ENCODE measurements at regions not wholly inside any gene's neighbourhood (a gene's known extent, or its start where the extent isn't known, plus 50 kb on each side); places are given as distances from the start of the nearest gene placed in this dataset.

DNA sequence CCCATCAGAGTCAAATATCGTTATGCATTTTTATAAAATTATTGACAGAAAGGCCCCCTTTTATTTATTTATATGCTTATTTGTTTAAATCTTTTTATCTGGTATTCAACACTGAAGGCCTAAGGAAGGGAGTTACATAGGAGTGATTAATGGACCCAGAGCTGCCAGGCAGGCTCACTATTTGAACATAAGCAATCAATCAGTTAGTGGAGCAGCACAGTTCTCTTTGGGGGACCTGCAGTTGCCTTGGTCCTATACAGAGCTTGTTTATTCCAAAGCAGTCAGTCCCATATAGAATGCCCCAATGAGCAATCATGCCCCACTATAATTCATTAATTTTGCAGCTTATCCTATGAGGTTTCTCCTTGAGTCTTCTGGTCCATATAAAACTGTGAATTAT is 389.4 kb upstream of the GOT2 start:
- Histone ChIP-seq H3K27ac (ENCODE audit: low read depth, low read length) (no peak overlapping the region), H3K4me2 (ENCODE audit: low read depth, low read length, poor library complexity, severe bottlenecking) (no peak overlapping the region), H3F3A (ENCODE audit: insufficient read depth) (no peaks in the 10 kb centered on the region), H3K36me3 (ENCODE audit: low read length) (no peaks in the 10 kb centered on the region), H3K9ac (ENCODE audit: low read length) (no peak overlapping the region), H3K4me3 (ENCODE audit: insufficient read depth, low read length, poor library complexity, severe bottlenecking) (no peak overlapping the region), H3K9me2 (replicated peaks; ENCODE audit: insufficient read depth, low read length) (no peaks in the 10 kb centered on the region), H3K79me2 (ENCODE audit: insufficient read depth, low read length) (no peaks in the 10 kb centered on the region), H3K27me3 (ENCODE audit: low read length) (no peaks in the 10 kb centered on the region), H2AFZ (ENCODE audit: low read depth, low read length, severe bottlenecking) (no peak overlapping the region), H3K9me3 (ENCODE audit: insufficient read depth, low read length) (no peaks in the 10 kb centered on the region), H4K20me1 (ENCODE audit: low read depth, low read length) (no peaks in the 10 kb centered on the region)
- no peak for TF ChIP-seq CTCF (IDR thresholded peaks at IDR 0.05; ENCODE audit: insufficient read depth, low read length, poor library complexity, severe bottlenecking)
- no peak for TF ChIP-seq EZH2phosphoT487 (conservative IDR thresholded peaks at IDR 0.05; ENCODE audit: low read length)

DNA sequence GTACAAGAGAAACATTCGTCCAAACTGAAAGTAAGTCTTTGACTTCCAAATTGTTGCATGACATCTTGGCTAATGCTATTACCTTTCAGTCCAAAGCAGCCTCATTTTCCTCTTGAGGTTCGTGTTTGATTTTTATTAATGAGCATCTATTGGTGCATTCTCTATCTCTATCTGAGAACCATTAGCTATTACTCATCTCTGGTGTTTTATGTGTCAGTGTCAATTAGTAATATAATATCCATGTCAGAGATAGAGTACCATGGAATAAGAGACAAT is 388.1 kb upstream of the GOT2 start:
- no peaks in the 10 kb centered on the region for H3K27me3 ChIP-seq (ENCODE audit: low read length)
- H2AFZ ChIP-seq (ENCODE audit: low read depth, low read length, severe bottlenecking) = no peak overlapping the region
- no peaks in the 10 kb centered on the region for H3K36me3 ChIP-seq (ENCODE audit: low read length)
- H3K4me2 ChIP-seq (ENCODE audit: low read depth, low read length, poor library complexity, severe bottlenecking) = no peak overlapping the region
- H4K20me1 ChIP-seq (ENCODE audit: low read depth, low read length) = no peaks in the 10 kb centered on the region
- no peak overlapping the region for H3K27ac ChIP-seq (ENCODE audit: low read depth, low read length)
- no peak overlapping the region for H3K4me3 ChIP-seq (ENCODE audit: insufficient read depth, low read length, poor library complexity, severe bottlenecking)
- no peak overlapping the region for H3K9ac ChIP-seq (ENCODE audit: low read length)
- no peaks in the 10 kb centered on the region for H3K79me2 ChIP-seq (ENCODE audit: insufficient read depth, low read length)
- H3K9me2 ChIP-seq (replicated peaks; ENCODE audit: insufficient read depth, low read length) = no peaks in the 10 kb centered on the region
- TF ChIP-seq EZH2phosphoT487 (conservative IDR thresholded peaks at IDR 0.05; ENCODE audit: low read length) (no peak), CTCF (IDR thresholded peaks at IDR 0.05; ENCODE audit: insufficient read depth, low read length, poor library complexity, severe bottlenecking) (no peak)
- no peaks in the 10 kb centered on the region for H3F3A ChIP-seq (ENCODE audit: insufficient read depth)
- H3K9me3 ChIP-seq (ENCODE audit: insufficient read depth, low read length) = no peaks in the 10 kb centered on the region

- no peaks in the 10 kb centered on the region for H3K9me2 ChIP-seq (replicated peaks; ENCODE audit: insufficient read depth, low read length)
- H4K20me1 ChIP-seq (ENCODE audit: low read depth, low read length) = no peaks in the 10 kb centered on the region
- H3K4me2 ChIP-seq (ENCODE audit: low read depth, low read length, poor library complexity, severe bottlenecking) = no peak overlapping the region
- no peaks in the 10 kb centered on the region for H3K9me3 ChIP-seq (ENCODE audit: insufficient read depth, low read length)
- no peaks in the 10 kb centered on the region for H3F3A ChIP-seq (ENCODE audit: insufficient read depth)
- no peaks in the 10 kb centered on the region for H3K79me2 ChIP-seq (ENCODE audit: insufficient read depth, low read length)
- no peaks in the 10 kb centered on the region for H3K27me3 ChIP-seq (ENCODE audit: low read length)
- no peak overlapping the region for H3K27ac ChIP-seq (ENCODE audit: low read depth, low read length)
- H3K36me3 ChIP-seq (ENCODE audit: low read length) = no peaks in the 10 kb centered on the region
- no peak overlapping the region for H3K4me3 ChIP-seq (ENCODE audit: insufficient read depth, low read length, poor library complexity, severe bottlenecking)
- H3K9ac ChIP-seq (ENCODE audit: low read length) = no peak overlapping the region
- TF ChIP-seq CTCF (IDR thresholded peaks at IDR 0.05; ENCODE audit: insufficient read depth, low read length, poor library complexity, severe bottlenecking) (no peak), EZH2phosphoT487 (conservative IDR thresholded peaks at IDR 0.05; ENCODE audit: low read length) (no peak)
- H2AFZ ChIP-seq (ENCODE audit: low read depth, low read length, severe bottlenecking) = no peak overlapping the region
Measured at GRCh38 chr16:59121411-59122261, 387.5 kb upstream of the GOT2 start.

Measured in SU-DHL-6 (cell line).